T-helper 1 cell (primary cell): ENCODE measurements at regions not wholly inside any gene's neighbourhood (a gene's known extent, or its start where the extent isn't known, plus 50 kb on each side); places are given as distances from the start of the nearest gene placed in this dataset.

ENCODE experiments used
- DNase-seq, 5 donors: peaks; one replicate each; pipeline ENCODE4 v3.0.0-alpha.2; 2012 to 2020

GRCh38 chr1:110763149-110763548 is 88.4 kb upstream of the KCNA3 start:
- no peak for DNase-seq

- no peak for DNase-seq
These were observed 85.6 kb upstream of the KCNA3 start for GRCh38 chr1:110760321-110760720.

- no peak for DNase-seq
These were observed 81.8 kb upstream of the KCNA3 start for GRCh38 chr1:110756506-110756905.

DNA sequence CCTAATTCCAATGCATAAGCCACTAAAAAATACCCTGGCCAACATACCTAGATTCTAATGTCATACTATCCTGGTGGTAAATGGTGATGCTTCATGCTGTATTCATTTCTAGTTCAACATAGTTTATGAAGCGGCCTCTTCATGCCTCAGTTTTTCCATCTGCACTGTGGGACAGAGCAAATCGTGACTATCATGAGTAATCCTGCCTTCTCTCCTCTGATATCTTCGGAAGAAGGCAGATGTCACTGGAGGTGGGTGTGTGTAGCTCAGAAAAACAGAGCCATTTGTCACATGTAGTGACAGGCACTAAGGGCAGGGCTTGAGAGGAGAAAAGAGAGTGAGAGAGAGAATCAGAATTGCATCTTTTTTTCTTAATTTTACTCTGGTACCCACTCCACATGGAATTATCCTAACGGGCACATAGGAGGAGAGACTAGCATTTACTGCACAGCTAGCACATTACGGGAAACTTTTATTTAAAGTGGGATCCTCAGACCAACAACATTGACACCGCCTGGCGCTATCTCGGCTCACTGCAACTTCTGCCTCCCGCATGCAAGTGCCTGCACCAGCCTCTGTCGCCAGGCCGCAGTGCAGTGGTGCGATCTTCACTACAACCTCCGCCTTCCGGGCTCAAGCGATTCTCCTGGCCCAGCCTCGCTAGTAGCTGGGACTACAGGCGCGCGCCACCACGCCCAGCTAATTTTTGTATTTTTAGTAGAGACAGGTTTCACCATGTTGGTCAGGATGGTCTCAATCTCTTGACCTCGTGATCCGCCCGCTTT is 78.4 kb upstream of the KCNA3 start:
- DNase-seq, result no peak

DNA sequence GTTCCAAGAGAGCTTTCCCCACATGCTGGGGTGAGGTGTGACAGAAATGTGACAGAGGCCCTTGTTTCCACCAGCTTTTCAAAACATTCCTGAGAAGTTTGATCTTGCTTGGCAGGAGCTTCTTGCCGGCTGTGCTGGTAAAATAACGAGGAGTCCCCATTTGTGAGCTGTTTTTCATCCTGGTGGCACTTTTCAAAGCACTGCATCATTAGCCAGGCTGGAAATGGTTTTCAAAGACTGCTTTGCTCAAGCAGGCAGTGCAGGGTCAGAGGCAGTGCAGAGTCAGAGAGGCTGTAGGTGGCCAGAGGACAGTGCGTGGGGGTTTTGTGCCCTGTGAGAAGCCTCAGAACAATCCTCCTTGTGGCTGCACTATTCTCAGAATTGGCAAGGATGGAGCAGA is 75.8 kb upstream of the KCNA3 start:
- DNase-seq, result no peak

GRCh38 chr1:110749960-110750359 is 75.2 kb upstream of the KCNA3 start:
- no peak for DNase-seq

GRCh38 chr1:110746644-110747259 is 72.0 kb upstream of the KCNA3 start:
- peak; percentile 20 to 57 (median 37) for DNase-seq

DNA sequence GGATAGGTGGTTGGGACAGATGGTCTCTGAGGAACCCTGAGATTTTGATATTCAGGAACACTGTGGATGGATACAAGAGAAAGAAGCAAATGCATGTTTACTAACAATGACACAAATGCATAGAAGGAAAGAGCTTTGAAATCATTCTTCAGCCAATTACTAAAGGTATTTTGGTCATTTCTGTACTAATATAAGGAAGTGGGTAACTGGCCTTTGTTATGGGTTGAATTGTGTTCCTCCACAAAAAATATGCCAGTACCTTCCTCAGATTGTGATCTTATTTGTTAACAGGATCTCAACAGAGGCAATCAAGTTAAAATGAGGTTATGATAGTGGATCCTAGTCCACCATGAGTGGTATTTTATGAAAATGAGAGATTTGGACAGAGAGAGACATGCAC is 68.7 kb upstream of the KCNA3 start:
- no peak for DNase-seq

- no peak for DNase-seq
These were observed 62.3 kb upstream of the KCNA3 start for GRCh38 chr1:110736900-110737605.

GRCh38 chr1:110734133-110734680 is 59.5 kb upstream of the KCNA3 start:
- DNase-seq, result no peak

- no peak for DNase-seq
These were observed 56.8 kb upstream of the KCNA3 start for GRCh38 chr1:110731529-110731928.

DNA sequence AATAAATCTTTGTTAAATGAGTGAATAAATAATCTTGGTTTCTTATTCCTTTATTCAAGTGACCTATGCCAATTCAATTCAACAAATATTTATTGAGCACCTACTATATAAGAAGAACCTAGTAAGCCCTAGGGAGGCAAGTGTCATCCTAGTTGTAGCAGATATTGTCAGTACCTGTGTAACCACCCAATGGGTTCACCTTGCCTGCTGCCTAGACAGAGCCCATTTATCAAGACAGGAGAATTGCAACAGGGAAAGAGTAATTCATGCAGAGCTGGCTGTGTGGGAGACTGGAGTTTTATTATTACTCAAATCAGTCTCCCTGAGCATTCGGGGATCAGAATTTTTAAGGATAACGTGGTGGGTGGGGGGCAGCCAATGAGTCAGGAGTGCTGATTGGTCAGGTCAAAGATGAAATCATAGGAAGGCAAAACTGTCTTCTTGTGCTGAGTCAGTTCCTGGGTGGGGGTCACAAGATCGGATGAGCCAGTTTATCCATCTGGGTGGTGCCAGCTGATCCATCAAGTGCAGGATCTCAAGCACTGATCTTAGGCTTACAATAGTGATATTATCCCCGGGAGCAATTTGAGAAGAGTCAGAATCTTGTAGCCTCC is 53.8 kb upstream of the KCNA3 start:
- DNase-seq, result no peak

DNA sequence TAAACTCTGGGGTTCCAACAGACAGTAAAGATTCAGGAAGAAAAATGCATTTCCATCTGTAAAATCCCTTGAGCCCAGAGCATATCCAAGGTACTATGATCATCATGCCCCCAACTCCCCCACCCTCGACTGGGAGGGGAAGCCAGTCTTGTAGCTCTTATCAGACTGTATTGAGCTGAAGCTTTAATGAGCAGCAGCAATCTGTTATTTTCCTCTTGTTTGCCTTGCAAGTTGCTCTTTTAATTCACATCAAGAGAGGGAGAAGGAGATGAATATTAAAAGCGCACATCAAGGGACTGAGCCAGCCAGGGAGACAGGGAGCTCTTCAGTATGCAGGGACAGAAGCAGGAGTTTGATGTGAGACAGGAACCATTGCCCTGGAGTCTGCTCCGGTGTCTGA is 52.5 kb upstream of the KCNA3 start:
- no peak for DNase-seq

DNA sequence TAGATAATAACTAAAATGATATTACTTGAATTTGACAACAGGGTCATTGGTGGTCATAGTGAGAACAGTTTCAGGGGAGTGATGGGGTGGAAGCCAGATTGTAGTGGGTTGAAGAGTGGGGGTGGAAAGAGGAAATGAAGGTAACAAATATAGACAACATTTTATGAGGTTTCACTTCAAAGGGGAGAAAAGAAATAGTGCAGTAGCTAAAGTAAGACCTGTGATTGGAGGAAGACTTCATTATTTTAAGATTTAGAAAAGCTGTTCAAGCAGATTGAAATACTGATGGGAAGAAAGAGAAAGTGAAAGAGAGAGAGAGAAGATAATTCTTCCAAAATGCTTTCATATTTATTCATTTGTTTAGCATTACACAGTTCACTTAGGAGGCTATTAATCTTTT is 52.0 kb upstream of the KCNA3 start:
- DNase-seq, result peak in 1 of 5 donors; percentile 13
